ENCODE measurements at regions not wholly inside any gene's neighbourhood (a gene's known extent, or its start where the extent isn't known, plus 50 kb on each side); places are given as distances from the start of the nearest gene placed in this dataset.

GRCh38 chr9:120078112-120078511 lies 501.9 kb downstream of the CDK5RAP2 start:
- TF ChIP-seq POLR2AphosphoS5 (IDR thresholded peaks at IDR 0.05; ENCODE audit: low read depth, low read length): no peak
- TF ChIP-seq POLR2A (IDR thresholded peaks at IDR 0.05; ENCODE audit: low read depth, low read length): no peak
- TF ChIP-seq TAF1 (IDR thresholded peaks at IDR 0.05; ENCODE audit: low read depth, low read length): no peak
- TF ChIP-seq POU2F2 (IDR thresholded peaks at IDR 0.05; ENCODE audit: low read depth, low read length): no peak
- no peak for TF ChIP-seq SPI1 (IDR thresholded peaks at IDR 0.05; ENCODE audit: low read depth, low read length)
- TF ChIP-seq PAX5 (IDR thresholded peaks at IDR 0.05; ENCODE audit: insufficient read depth, low read length, severe bottlenecking): no peak

Measured in GM12891 (cell line).